ENCODE measurements at regions not wholly inside any gene's neighbourhood (a gene's known extent, or its start where the extent isn't known, plus 50 kb on each side); places are given as distances from the start of the nearest gene placed in this dataset.

- Histone ChIP-seq H3K4me1 (peaks cover 0 to 5% (median 0%) of the 10 kb centered on the region in 4 donors), H3K27me3 (no peaks in the 10 kb centered on the region), H3K36me3 (no peaks in the 10 kb centered on the region), H3K27ac (replicated peaks in 1 of 4) (no peak overlapping the region), H3K9me3 (no peaks in the 10 kb centered on the region), H3K4me3 (no peak overlapping the region)
- intact Hi-C loops (cut with DNase I): no loop called here
- no peak for TF ChIP-seq EP300 (IDR thresholded peaks at IDR 0.05)
- TF ChIP-seq POLR2A (IDR thresholded peaks at IDR 0.05; ENCODE audit: low read depth): no peak
- no peak for TF ChIP-seq CTCF (IDR thresholded peaks at IDR 0.05)
- TF ChIP-seq POLR2AphosphoS5 (IDR thresholded peaks at IDR 0.05): no peak
- WGBS: 57% methylated on average over 3 of the region's 3 CpGs
- DNase-seq (ENCODE audit: extremely low spot score): no peak
Observed at GRCh38 chr5:36384845-36385244, 83.1 kb upstream of the RANBP3L start.

DNA sequence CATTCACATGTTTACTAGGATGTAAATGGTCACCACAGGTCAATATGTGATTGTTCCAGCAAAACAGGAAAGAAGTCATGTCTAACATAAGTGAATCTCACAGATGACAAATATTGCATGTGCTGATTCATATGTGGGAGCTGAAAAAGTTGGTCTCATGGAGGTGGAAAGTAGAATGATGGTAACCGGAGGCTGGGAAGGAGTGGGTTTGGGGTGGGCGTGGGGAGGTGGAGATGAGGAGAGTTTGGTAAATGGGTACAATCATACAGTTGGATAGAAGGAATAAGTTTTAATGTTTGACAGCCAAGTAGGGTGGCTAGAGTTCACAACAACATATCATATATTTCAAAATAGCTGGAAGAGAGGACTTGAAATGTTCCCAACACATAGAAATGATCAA is 83.8 kb upstream of the RANBP3L start:
- Histone ChIP-seq H3K36me3 (no peaks in the 10 kb centered on the region), H3K4me3 (no peak overlapping the region), H3K4me1 (peaks cover 0 to 5% (median 0%) of the 10 kb centered on the region in 4 donors), H3K27ac (replicated peaks in 1 of 4) (no peak overlapping the region), H3K27me3 (no peaks in the 10 kb centered on the region), H3K9me3 (no peaks in the 10 kb centered on the region)
- no peak for DNase-seq (ENCODE audit: extremely low spot score)
- WGBS: 97% methylated on average over 2 of the region's 2 CpGs
- intact Hi-C loops (cut with DNase I): no loop called here
- TF ChIP-seq POLR2AphosphoS5 (IDR thresholded peaks at IDR 0.05) (no peak), CTCF (IDR thresholded peaks at IDR 0.05) (no peak), POLR2A (IDR thresholded peaks at IDR 0.05; ENCODE audit: low read depth) (no peak), EP300 (IDR thresholded peaks at IDR 0.05) (no peak)

DNA sequence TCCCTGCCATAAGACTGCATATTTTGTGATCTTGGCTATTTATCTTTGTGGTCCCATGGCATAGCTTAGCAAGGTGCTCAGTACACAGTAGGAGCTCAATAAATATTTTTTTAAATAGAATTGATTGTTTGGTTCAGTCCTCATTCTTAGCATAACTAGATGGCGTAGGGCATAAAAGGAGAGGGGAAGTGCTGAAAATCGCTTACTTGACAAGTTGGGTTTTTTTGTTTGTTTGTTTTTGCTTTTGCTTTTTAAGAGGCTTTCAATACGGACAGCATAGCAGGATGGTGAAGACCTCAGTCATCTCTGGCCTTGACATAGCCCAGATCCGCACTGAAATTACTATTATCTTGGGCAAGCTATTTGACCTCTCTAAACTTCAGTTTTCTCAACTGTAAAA is 86.6 kb upstream of the RANBP3L start:
- Histone ChIP-seq H3K9me3 (no peaks in the 10 kb centered on the region), H3K27me3 (no peaks in the 10 kb centered on the region), H3K4me3 (no peak overlapping the region), H3K4me1 (peaks cover 0 to 15% (median 11%) of the 10 kb centered on the region in 4 donors), H3K36me3 (no peaks in the 10 kb centered on the region), H3K27ac (replicated peaks in 1 of 4) (no peak overlapping the region)
- TF ChIP-seq CTCF (IDR thresholded peaks at IDR 0.05) (no peak), EP300 (IDR thresholded peaks at IDR 0.05) (no peak), POLR2A (IDR thresholded peaks at IDR 0.05; ENCODE audit: low read depth) (no peak), POLR2AphosphoS5 (IDR thresholded peaks at IDR 0.05) (no peak)
- intact Hi-C loops (cut with DNase I): no loop called here
- WGBS: 85% methylated on average over 4 of the region's 4 CpGs
- DNase-seq (ENCODE audit: extremely low spot score): no peak

GRCh38 chr5:36389245-36389644 is 87.5 kb upstream of the RANBP3L start:
- Histone ChIP-seq H3K4me1 (peaks cover 0 to 18% (median 14%) of the 10 kb centered on the region in 4 donors), H3K9me3 (no peaks in the 10 kb centered on the region), H3K4me3 (no peak overlapping the region), H3K27me3 (no peaks in the 10 kb centered on the region), H3K36me3 (no peaks in the 10 kb centered on the region), H3K27ac (replicated peaks in 1 of 4) (no peak overlapping the region)
- 56% methylated on average over 4 of the region's 4 CpGs for WGBS
- intact Hi-C loops (cut with DNase I): no loop called here
- no peak for DNase-seq (ENCODE audit: extremely low spot score)
- TF ChIP-seq POLR2AphosphoS5 (IDR thresholded peaks at IDR 0.05) (no peak), POLR2A (IDR thresholded peaks at IDR 0.05; ENCODE audit: low read depth) (no peak), CTCF (IDR thresholded peaks at IDR 0.05) (no peak), EP300 (IDR thresholded peaks at IDR 0.05) (no peak)

- H3K27ac ChIP-seq (replicated peaks in 1 of 4): no peak overlapping the region
- WGBS: 83% methylated on average over 8 of the region's 9 CpGs
- H3K4me1 ChIP-seq: peaks cover 0 to 18% (median 14%) of the 10 kb centered on the region in 4 donors
- no peaks in the 10 kb centered on the region for H3K36me3 ChIP-seq
- H3K27me3 ChIP-seq: no peaks in the 10 kb centered on the region
- no peak for DNase-seq (ENCODE audit: extremely low spot score)
- H3K4me3 ChIP-seq: no peak overlapping the region
- intact Hi-C loops (cut with DNase I): no loop called here
- no peaks in the 10 kb centered on the region for H3K9me3 ChIP-seq
- TF ChIP-seq POLR2A (IDR thresholded peaks at IDR 0.05; ENCODE audit: low read depth) (no peak), EP300 (IDR thresholded peaks at IDR 0.05) (no peak), CTCF (IDR thresholded peaks at IDR 0.05) (no peak), POLR2AphosphoS5 (IDR thresholded peaks at IDR 0.05) (no peak)
Observed at GRCh38 chr5:36390640-36391039, 88.9 kb upstream of the RANBP3L start.

Measured in esophagus muscularis mucosa (tissue), 4 donors.